Spleen (tissue), 7 donors: ENCODE measurements at regions not wholly inside any gene's neighbourhood (a gene's known extent, or its start where the extent isn't known, plus 50 kb on each side); places are given as distances from the start of the nearest gene placed in this dataset.

Source experiments
- POLR2A ChIP-seq, 3 donors: fragments of 450-650 bp; IDR thresholded peaks; one replicate each; pipeline ENCODE4 v1.5.1; 2017; ENCODE audit warnings: antibody characterized with exemption in 3 of 3, mild to moderate bottlenecking in 1 of 3
- TF ChIP-seq, protein P1 (sequence below), 11 experiments: fragments of 200-600 bp in 7 of 11; fragments of 450-650 bp in 4 of 11; sonication (generic) in 4 of 11; IDR thresholded peaks in 8 of 11; conservative IDR thresholded peaks in 3 of 11; 1 replicate in 7 of 11; 2 replicates in 4 of 11; pipeline versions ENCODE4 v1.4.0 to v1.8.0; 2016 to 2021; ENCODE audit warnings: antibody characterized with exemption in 11 of 11, inconsistent platforms in 4 of 11, mild to moderate bottlenecking in 1 of 11
- donor health status: DM: no; HTN: no; CAD: no; lungs with moderate emphysema.
- donor health status: DM: no; HTN: no; CAD: no.
- donor health status: DM: no; HTN: no; CAD: no.

- TF ChIP-seq POLR2A (IDR thresholded peaks at IDR 0.05), result no peak
- TF ChIP-seq, protein P1, sequence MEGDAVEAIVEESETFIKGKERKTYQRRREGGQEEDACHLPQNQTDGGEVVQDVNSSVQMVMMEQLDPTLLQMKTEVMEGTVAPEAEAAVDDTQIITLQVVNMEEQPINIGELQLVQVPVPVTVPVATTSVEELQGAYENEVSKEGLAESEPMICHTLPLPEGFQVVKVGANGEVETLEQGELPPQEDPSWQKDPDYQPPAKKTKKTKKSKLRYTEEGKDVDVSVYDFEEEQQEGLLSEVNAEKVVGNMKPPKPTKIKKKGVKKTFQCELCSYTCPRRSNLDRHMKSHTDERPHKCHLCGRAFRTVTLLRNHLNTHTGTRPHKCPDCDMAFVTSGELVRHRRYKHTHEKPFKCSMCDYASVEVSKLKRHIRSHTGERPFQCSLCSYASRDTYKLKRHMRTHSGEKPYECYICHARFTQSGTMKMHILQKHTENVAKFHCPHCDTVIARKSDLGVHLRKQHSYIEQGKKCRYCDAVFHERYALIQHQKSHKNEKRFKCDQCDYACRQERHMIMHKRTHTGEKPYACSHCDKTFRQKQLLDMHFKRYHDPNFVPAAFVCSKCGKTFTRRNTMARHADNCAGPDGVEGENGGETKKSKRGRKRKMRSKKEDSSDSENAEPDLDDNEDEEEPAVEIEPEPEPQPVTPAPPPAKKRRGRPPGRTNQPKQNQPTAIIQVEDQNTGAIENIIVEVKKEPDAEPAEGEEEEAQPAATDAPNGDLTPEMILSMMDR (IDR thresholded peaks at IDR 0.05 in 8 of 11, conservative IDR thresholded peaks at IDR 0.05 in 3 of 11), result no peak
Measured at GRCh38 chr10:71075759-71076472, 136.5 kb upstream of the UNC5B start.
